NCI-H748 (cell line): ENCODE measurements at regions not wholly inside any gene's neighbourhood (a gene's known extent, or its start where the extent isn't known, plus 50 kb on each side); places are given as distances from the start of the nearest gene placed in this dataset.

ENCODE experiments used
- DNase-seq: peaks from one replicate; lab custom pipeline; 2025; ENCODE audit not compliant: unreplicated experiment; lab: John Stamatoyannopoulos, UW

- no peak for DNase-seq
Measured at GRCh38 chrX:43005561-43005960, 227.6 kb upstream of the PPP1R2C start.

- DNase-seq = no peak
Measured at GRCh38 chrX:43008356-43008755, 230.4 kb upstream of the PPP1R2C start.

- DNase-seq = peak; percentile 89
Measured at GRCh38 chrX:43016021-43016420, 238.1 kb upstream of the PPP1R2C start.

GRCh38 chrX:43018031-43018430, 240.1 kb upstream of the PPP1R2C start:
- DNase-seq = no peak

GRCh38 chrX:43019021-43019420, 241.1 kb upstream of the PPP1R2C start:
- no peak for DNase-seq

- DNase-seq = no peak
Measured at GRCh38 chrX:43025806-43026315, 247.9 kb upstream of the PPP1R2C start.

GRCh38 chrX:43064096-43064495, 286.1 kb upstream of the PPP1R2C start:
- no peak for DNase-seq

GRCh38 chrX:43065978-43066377, 288.0 kb upstream of the PPP1R2C start:
- no peak for DNase-seq

- no peak for DNase-seq
Measured at GRCh38 chrX:43068639-43069038, 290.7 kb upstream of the PPP1R2C start.

- DNase-seq = no peak
Measured at GRCh38 chrX:43083016-43083415, 305.1 kb upstream of the PPP1R2C start.

- no peak for DNase-seq
Measured at GRCh38 chrX:43087830-43088229, 309.9 kb upstream of the PPP1R2C start.

GRCh38 chrX:43096830-43097229, 318.9 kb upstream of the PPP1R2C start:
- DNase-seq = no peak

- DNase-seq = no peak
Measured at GRCh38 chrX:43106009-43106408, 328.0 kb upstream of the PPP1R2C start.

GRCh38 chrX:43108828-43109227, 330.9 kb upstream of the PPP1R2C start:
- no peak for DNase-seq

- peak; percentile 0 for DNase-seq
Measured at GRCh38 chrX:43121637-43122036, 343.7 kb upstream of the PPP1R2C start.

GRCh38 chrX:43139645-43140044, 361.7 kb upstream of the PPP1R2C start:
- no peak for DNase-seq

GRCh38 chrX:43140582-43140981, 362.6 kb upstream of the PPP1R2C start:
- DNase-seq = no peak

GRCh38 chrX:43141885-43142284, 363.9 kb upstream of the PPP1R2C start:
- DNase-seq = no peak

GRCh38 chrX:43148305-43148704, 370.3 kb upstream of the PPP1R2C start:
- no peak for DNase-seq

GRCh38 chrX:43165343-43165920, 387.5 kb upstream of the PPP1R2C start:
- no peak for DNase-seq

- DNase-seq = peak; percentile 93
Measured at GRCh38 chrX:43166874-43167273, 388.9 kb upstream of the PPP1R2C start.

GRCh38 chrX:43175434-43175833, 397.5 kb upstream of the PPP1R2C start:
- DNase-seq = peak; percentile 20

- DNase-seq = peak; percentile 60
Measured at GRCh38 chrX:43176686-43177085, 398.7 kb upstream of the PPP1R2C start.
